GM10266 (cell line): ENCODE measurements at regions not wholly inside any gene's neighbourhood (a gene's known extent, or its start where the extent isn't known, plus 50 kb on each side); places are given as distances from the start of the nearest gene placed in this dataset.

Source experiments
- DNase-seq: peaks from one replicate; pipeline ENCODE4 v3.0.0; 2012; ENCODE audit errors: extremely low spot score
- CTCF ChIP-seq: IDR thresholded peaks from 2 replicates; pipeline ENCODE4 v1.5.1; 2012; ENCODE audit warnings: mild to moderate bottlenecking, low read depth; ENCODE audit not compliant: control insufficient read depth, insufficient read depth; ENCODE audit errors: missing control alignments

- TF ChIP-seq CTCF = no peak
- DNase-seq = no peak
These were observed 290.2 kb downstream of the SPATA17 start for GRCh38 chr1:217921126-217921904.

GRCh38 chr1:217924924-217925323 is 293.8 kb downstream of the SPATA17 start:
- no peak for TF ChIP-seq CTCF
- DNase-seq = no peak

- DNase-seq = no peak
- TF ChIP-seq CTCF = no peak
These were observed 298.2 kb downstream of the SPATA17 start for GRCh38 chr1:217929213-217929885.

GRCh38 chr1:217943361-217943760 is 312.2 kb downstream of the SPATA17 start:
- TF ChIP-seq CTCF = no peak
- no peak for DNase-seq

- no peak for TF ChIP-seq CTCF
- no peak for DNase-seq
These were observed 313.4 kb downstream of the SPATA17 start for GRCh38 chr1:217944550-217944949.

GRCh38 chr1:217946511-217946910 is 315.4 kb downstream of the SPATA17 start:
- TF ChIP-seq CTCF = no peak
- DNase-seq = no peak

GRCh38 chr1:217948741-217949140 is 317.6 kb downstream of the SPATA17 start:
- TF ChIP-seq CTCF = no peak
- DNase-seq = no peak
